ENCODE measurements at regions not wholly inside any gene's neighbourhood (a gene's known extent, or its start where the extent isn't known, plus 50 kb on each side); places are given as distances from the start of the nearest gene placed in this dataset.
"Not testable (repeated sequence)": the region's sequence is repeated elsewhere in the genome, so short reads cannot be mapped to it uniquely, and the experiment has no call there.

DNA sequence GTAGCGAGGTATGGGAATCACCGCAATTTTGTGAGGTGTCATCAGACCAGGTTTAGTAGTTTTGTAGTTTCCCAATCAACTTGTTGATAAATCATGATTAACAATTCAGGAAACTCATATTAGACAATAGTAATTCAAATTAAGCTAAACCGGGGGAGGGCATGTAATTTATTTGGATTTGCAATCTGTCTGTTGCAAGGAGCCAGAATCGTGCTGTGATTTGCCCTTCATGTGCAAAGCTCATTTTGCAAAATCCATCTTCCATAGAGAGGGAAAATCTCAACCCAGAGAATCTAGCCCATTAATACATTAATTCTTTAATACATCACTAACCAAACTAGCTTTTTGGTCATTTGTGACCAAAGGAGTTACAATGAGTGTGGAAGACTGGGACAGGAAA is 164.7 kb upstream of the TRPM3 start:
- DNase-seq (ENCODE audit: low read depth in 3 of 3, low spot score in 2 of 3), result no peak

DNA sequence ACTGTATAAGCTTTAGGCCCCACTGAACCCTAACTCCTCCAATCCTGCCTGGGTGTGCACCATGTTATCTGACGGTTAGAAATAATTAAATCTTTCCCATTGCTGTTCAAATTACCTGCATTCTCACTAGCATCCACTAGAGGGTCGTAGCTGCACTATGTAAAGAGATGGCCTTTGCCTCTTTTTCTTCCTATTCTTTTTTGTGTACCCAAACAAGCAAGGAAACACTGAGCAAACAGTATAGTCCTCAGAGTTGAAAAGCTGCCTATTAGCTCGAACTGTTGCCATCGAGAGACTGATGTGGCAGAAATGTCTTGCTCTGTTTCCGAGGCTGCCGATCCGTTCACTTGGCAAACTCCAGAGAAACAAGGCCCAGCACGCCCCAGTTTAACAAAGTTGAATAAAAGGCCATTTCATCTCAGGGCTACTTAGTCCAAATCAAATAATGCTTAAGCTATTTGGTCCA is 163.8 kb upstream of the TRPM3 start:
- peak; percentile 31 to 50 (median 38) for DNase-seq (ENCODE audit: low read depth in 3 of 3, low spot score in 2 of 3)

DNA sequence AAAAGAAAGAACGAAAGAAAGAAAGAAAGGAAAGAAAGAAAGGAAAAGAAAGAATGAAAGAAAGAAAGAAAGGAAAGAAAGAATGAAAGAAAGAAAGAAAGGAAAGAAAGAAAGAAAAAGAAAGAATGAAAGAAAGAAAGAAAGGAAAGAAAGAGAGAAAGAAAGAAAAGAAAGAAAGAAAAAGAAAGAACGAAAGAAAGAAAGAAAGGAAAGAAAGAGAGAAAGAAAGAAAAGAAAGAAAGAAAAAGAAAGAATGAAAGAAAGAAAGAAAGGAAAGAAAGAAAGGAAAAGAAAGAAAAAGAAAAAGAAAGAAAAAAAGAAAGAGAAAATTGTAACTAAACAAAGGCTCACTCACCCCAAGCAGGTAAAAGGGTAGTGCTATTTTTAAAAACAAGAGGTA is 160.7 kb upstream of the TRPM3 start:
- DNase-seq (ENCODE audit: low read depth in 3 of 3, low spot score in 2 of 3), result not testable (repeated sequence)

DNA sequence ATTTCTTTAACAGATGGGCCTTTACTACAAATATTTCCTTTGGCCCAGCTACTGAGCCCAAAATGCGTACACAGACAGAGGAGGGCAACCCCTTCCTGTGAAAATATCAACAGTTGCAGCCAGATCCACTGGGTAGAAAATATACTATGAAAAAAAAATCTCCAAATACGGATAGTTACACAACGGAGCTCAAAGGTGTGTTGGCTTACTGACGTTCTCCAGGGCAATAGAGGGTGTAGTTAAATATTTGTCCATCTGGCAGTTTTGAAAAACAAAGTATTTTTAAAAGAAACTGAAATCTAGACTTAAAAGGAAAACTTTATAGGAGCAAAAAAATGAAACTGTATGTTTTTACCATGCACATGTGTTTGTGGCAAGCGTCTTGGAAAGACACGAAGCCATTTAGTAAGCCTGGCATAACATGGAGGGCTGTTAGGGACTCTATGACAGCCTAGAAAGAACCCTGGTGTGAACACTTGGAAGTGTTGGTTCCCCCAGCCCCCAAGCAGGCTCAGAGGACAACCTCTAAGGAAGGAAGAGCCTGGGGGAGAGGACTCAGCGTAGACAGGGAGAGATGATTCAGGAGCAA is 157.8 kb upstream of the TRPM3 start:
- no peak for DNase-seq (ENCODE audit: low read depth in 3 of 3, low spot score in 2 of 3)

DNA sequence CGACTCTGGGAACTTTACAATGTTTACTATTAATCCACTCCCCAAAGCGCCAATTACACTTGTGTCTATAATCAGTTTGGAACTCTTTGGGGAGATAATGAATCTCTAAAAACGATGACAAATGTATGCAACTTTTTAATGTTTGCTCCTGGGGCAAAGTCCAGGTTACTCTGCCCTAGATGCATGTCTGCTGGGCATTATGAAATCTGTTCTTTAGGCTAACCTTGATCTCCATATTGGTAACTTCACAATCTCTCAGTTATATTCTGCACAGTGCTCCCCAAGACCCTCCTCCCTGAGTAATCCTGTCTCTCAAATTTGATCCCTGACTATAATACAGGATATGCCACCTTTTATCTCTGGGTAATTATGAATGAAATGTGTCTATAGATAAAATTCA is 152.2 kb upstream of the TRPM3 start:
- no peak for DNase-seq (ENCODE audit: low read depth in 3 of 3, low spot score in 2 of 3)

DNA sequence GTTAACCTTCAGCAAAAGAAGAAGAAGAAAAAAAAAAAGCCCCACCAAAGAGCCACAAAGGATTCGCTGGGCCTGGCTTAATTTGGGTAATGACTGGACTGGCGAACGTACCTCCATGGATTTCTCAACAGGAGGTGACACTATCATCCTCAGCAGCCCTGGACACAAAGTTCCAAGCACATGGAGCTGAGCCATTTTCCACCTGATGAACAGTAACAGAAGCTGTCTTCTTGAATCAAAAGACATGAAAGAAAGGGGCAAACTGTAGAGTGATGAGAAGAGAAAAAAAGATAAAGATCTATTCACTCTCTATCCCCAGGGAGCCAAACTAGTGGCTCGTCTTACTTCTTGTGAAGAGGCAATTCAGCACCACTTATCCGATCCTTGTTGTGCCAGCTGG is 150.2 kb upstream of the TRPM3 start:
- no peak for DNase-seq (ENCODE audit: low read depth in 3 of 3, low spot score in 2 of 3)

DNA sequence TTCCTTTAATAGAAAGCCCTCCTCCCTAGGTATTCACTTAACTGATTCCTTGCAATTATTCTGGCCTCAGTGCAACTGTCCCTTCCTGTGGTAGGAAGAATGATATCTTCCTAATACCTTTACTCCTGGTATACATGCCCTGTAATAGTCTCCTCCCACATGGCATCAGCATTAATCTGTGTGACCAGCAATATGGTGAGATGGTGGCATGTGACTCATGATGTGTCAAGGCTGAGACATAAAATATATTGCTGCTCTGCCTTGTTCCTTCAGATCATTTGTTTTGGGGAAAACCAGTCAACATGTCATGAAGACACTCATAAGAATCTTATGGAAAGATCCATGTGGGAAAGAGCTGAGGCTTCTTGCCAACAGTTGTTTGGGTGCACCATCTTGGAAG is 149.1 kb upstream of the TRPM3 start:
- no peak for DNase-seq (ENCODE audit: low read depth in 3 of 3, low spot score in 2 of 3)

DNA sequence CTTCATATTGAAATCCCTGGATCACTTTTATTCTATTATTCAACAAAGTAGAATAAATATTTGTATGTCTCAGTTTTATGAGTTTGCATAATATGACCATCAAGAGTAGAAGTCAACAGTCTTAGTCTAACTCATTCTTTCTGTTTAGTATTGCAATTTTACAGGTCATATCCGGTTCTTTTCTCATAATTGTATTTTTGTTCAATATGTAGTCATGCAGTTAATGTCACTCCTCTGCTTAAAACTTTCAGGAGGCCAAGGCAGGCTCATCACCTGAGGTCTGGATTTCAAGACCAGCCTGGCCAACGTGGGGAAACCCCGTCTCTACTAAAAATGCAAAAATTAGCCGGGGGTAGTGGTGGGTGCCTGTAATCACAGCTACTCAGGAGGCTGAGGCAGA is 148.4 kb upstream of the TRPM3 start:
- no peak for DNase-seq (ENCODE audit: low read depth in 3 of 3, low spot score in 2 of 3)

DNA sequence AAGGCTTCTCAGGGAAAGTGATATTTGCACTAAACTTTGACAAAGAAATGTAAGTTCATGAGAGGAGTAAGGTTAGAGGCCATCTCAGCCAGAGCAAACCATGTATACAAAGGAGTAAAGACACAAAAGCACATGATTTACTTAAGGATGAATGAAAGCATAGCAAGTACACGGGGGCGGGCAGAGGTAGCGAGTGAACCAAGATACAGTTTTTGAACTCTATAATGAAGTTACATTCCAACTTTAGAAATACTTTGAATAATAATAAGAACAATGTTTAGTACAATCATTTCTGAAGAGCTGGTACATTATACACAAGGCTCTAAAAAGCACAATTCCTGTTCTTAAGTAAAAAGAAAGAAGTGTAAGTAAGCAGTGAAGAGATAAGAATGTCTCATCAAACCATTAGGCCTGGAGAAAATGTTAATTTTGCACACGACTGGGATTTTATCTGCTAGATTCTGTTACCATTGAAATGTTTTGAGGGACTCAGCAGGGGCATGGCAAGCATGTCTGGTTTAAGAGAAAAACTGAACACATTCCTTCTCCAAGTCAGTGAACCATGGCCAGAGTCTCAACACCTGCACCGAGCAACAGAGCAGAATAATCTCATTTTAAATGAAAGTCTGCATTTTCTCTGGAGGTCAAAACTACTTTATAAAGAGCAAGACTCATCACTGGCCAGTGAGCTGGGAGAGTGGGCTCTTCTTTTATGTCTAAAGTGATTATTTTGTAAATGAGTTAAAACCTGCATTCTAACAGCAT is 147.6 kb upstream of the TRPM3 start:
- no peak for DNase-seq (ENCODE audit: low read depth in 3 of 3, low spot score in 2 of 3)

DNA sequence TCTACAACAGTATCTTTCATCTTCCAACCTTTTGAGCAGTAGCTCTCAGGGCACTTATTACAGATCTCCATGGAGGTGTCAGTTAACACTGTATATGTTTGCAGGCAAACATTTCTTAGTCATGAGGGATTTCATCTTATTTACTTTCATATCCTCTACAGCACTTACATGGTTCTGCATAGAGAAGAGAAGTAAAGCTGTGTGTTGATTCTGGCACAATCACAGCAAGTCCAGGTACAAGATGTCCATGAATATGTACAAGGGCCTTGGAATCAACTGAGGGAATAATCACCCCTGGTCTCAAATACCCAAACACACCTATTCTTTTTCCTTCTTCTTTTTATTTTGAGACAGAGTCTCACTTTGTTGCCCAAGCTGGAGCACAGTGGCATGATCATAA is 142.0 kb upstream of the TRPM3 start:
- DNase-seq (ENCODE audit: low read depth in 3 of 3, low spot score in 2 of 3), result no peak

DNA sequence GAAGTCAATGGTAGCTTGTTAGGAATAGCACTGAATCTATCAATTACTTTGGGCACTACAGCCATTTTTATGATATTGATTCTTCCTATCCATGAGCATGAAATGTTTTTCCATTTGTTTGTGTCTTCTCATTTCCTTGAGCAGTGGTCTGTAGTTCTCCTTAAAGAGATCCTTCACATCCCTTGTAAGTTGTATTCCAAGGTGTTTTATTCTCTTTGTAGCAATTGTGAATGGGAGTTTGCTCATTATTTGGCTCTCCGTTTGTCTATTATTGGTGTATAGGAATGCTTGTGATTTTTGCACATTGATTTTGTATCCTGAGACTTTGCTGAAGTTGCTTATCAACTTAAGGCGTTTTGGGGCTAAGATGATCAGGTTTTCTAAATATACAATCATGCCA is 139.0 kb upstream of the TRPM3 start:
- not testable (repeated sequence) for DNase-seq (ENCODE audit: low read depth in 3 of 3, low spot score in 2 of 3)

DNA sequence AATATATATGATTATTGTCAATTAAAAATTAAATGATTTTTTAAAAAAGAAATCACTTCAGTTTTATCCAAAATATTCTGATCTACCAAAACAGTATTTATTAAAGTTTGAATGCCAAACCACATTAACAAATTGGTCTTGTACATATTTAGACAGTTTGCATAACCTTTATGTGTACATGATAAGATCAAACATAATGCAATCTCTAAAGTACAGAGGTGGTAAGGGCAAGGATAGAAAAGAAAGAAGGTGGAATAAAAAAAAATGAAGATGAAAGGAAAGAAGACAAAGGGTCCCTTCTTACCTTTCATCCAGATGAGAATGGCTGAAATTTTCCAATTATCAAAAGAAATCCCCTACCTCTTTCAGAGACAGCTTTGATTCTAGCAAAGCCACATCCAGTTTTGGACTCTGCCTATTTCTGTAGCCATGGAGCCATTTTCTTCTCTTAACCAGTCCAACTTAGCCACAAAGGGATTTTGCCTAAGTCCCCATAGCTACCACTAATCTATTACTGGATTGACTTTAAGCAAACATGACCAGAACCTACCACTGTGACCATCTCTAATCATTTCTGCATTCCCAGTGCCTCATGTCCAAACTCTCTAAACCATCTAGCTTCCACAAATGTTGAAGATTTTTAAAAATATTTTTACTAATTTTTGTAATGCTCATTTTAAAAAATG is 133.3 kb upstream of the TRPM3 start:
- DNase-seq (ENCODE audit: low read depth in 3 of 3, low spot score in 2 of 3), result no peak

DNA sequence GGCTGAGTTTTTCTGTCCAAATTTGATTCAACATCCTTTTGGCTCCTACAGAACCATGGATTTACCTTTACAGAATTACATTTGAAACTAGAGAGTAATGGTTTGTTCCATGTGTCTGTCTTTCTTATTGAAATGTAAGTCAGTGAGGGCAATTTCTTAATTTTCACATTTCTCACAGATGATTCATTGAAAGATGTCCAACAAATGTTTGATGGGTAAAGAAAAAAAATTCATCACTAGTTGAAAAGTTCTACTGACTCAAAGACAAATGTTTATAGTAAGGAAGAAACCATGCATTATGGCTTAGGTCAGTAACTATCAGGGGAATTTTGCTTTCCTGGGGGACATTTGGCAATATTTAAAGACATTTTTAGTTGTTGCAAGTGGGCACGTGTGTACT is 131.6 kb upstream of the TRPM3 start:
- DNase-seq (ENCODE audit: low read depth in 3 of 3, low spot score in 2 of 3), result no peak

DNA sequence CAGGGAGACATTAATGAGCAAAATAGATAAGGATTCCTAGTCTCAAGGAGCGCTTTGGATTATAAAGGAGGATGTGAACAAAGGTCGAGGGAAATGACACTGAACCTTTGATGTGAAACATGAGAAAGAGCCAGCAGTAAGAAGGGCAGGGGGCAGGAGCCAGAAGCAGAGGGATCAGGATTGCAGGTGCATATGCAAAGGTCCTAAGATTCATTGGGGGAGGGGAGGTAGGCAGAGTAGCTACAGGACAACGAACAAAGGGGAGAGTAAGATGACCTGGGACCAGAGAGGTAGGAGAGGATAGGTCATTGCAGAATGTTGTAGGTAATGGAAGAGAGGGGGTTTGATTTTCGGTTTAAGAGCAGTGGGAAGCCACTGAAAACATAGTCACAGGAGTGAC is 129.2 kb upstream of the TRPM3 start:
- DNase-seq (ENCODE audit: low read depth in 3 of 3, low spot score in 2 of 3), result no peak

DNA sequence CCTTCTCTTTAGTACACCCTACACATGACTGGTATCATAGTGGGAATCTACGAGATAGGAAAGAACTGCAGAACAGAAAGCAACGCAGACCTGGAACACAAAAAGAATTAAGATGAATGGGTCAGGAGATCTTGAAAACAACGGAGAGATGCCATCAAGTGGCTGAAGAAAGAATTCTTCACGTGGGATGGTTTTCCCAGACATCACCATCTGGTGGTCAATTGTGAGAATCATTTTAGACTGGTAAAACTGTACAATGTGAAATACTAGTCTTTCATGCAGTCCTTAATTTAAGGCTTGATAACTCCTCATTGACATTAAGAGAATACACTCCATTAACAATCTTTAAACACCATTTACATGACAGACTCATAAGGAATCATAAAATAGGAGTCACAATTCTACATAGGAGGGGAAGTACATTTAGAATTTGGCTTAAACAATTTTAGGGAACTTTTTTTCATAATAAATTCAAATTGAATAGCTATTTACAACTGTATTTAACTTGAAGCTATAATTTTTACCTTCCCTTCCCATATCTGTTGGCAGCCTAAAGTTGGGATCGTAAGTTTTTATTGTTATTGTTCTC is 128.4 kb upstream of the TRPM3 start:
- DNase-seq (ENCODE audit: low read depth in 3 of 3, low spot score in 2 of 3), result peak; percentile 40 to 61 (median 59)

DNA sequence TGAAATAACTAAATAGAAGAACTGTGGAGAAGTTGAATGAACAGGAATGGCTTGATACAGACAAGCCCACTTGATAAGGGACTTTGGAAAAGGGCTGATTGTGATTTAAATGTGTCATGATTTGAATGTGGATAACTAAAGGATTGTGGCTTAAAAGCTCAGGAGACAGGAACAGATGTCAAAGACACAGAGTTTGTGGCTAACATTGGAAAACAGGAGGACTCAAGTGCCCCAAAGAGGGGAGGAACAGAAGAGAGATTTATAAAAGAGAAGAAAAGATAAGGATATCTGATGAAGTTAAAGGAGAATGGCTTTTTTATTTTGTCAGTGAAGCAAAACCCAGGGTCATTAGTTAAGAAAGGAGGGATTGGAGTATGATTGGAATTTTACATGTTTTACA is 124.2 kb upstream of the TRPM3 start:
- DNase-seq (ENCODE audit: low read depth in 3 of 3, low spot score in 2 of 3), result no peak

DNA sequence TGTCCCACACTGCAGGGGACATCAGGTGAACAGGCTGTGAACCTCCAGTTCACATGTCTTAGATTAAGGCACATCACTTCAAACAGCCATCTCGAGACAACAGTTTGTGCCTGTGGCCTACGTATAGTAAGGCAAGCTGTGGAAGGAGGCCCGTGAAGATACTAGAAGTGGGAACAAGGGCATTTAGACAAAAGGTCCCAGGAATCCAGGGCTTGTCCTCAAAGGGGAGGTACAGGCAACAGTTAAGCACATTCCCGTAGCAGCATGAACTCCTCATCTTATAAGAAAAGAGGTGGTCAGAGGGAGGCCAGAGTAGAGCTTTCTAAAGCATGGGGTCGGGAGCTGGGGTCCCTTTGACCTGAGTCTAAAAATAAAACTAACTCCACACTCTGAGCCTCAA is 122.5 kb upstream of the TRPM3 start:
- DNase-seq (ENCODE audit: low read depth in 3 of 3, low spot score in 2 of 3), result no peak

DNA sequence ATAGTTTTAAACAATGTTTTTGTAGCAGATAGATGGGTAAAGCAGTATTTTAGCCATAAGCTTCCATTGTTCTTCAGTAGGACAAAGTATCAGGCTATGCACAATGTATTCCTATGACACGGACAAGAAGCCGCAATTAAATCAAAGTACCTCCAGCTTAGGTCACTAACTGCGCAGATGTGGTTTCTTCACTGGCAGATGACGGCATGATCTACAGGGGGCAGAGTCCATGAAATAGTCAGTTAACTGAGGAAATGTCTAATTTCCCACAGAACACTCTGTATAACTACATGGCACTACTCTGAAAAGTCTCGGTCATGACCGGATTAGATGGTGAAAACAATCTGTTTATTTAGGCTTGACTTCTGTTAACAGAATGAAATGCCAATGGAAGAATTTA is 120.7 kb upstream of the TRPM3 start:
- no peak for DNase-seq (ENCODE audit: low read depth in 3 of 3, low spot score in 2 of 3)

DNA sequence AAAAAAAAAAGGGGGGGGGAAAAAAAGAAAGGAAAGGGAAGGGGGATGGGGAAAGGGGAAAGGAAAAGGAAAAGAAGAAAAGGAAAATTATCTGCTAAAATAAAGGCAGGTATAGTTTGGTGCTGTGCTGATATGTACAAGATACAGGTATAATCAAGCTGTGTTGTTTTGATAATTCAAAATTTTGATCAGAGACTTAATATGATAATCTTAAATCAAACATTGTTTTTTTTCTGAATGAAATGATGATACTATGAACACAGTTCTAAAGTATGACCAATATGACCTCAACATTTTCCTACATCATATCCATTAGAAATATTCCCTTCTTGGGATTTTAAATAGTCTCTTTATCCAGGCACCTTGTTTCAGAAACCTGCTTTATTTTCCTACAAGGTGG is 115.6 kb upstream of the TRPM3 start:
- no peak for DNase-seq (ENCODE audit: low read depth in 3 of 3, low spot score in 2 of 3)

DNA sequence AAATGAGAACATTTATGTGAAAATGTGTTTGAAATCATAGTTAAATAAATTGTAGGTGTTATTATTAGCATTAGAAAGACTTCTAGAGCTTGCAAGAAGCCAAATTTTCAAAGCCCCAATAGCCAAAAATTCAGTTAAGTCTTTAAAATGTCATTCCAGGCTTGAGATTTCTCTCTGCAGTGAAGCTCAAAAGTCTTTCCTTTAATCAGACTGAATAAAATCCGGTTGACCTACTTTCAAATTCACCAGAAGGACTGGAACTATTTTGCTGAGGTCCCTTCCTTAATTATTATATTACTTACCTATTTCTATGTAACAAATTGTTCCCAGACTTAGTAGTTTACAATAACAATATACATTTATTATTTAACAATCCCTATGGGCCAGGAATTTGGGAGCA is 112.2 kb upstream of the TRPM3 start:
- no peak for DNase-seq (ENCODE audit: low read depth in 3 of 3, low spot score in 2 of 3)

DNA sequence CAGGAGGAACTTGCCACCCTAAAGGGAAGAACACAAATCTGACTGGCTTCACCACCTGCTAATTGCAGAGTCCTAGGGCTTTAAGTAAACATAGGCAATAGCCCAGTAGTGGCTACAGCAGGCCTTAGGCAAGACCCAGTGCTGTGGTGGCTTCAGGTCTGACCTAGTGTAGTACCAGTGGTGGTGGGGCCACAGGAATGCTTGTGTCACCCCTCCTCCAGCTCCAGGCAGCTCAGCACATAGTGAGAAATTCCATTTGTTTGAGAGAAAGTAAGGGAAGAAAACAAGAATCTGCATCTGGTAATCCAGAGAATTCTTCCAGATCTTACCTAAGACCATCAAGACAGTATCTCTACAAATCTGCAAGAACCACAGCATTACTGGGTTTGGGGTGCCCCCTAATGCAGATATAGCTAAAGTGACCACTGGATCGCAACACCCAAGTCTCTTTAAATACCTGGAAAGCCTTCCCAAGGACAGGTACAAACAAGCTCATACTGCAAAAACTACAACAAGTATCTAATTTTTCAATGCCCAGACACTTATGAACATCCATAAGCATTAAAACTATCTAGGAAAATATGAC is 102.6 kb upstream of the TRPM3 start:
- DNase-seq (ENCODE audit: low read depth in 3 of 3, low spot score in 2 of 3), result no peak
